ENCODE measurements at regions not wholly inside any gene's neighbourhood (a gene's known extent, or its start where the extent isn't known, plus 50 kb on each side); places are given as distances from the start of the nearest gene placed in this dataset.
A peak's percentile ranks its signal among the peaks of the same experiment; 100 is the strongest.

- Histone ChIP-seq H2BK15ac (ENCODE audit: low read depth, low read length) (no peak overlapping the region), H4K91ac (ENCODE audit: insufficient read length, low read depth, low read length) (no peak overlapping the region), H3K4me2 (ENCODE audit: insufficient read depth, insufficient read length, low read length) (no peak overlapping the region), H3K27me3 (ENCODE audit: insufficient read depth, low read length) (no peaks in the 10 kb centered on the region), H4K20me1 (ENCODE audit: control insufficient read depth, insufficient read depth, insufficient read length) (no peaks in the 10 kb centered on the region), H2BK12ac (ENCODE audit: insufficient read length, low read depth, low read length) (no peak overlapping the region), H4K8ac (replicated peaks; ENCODE audit: insufficient read length, low read depth, low read length) (no peak overlapping the region), H2AK5ac (ENCODE audit: insufficient read length, low read length) (no peak overlapping the region), H3K4me1 (ENCODE audit: insufficient read depth, low read length) (no peaks in the 10 kb centered on the region), H4K5ac (ENCODE audit: insufficient read length, low read depth, low read length) (no peak overlapping the region), H3K9ac (ENCODE audit: extremely low read depth, insufficient read length, low read length) (no peak overlapping the region), H3K4ac (ENCODE audit: low read depth, low read length) (no peak overlapping the region), H2AFZ (ENCODE audit: low read length) (no peak overlapping the region), H3K23ac (ENCODE audit: insufficient read length, low read depth, low read length) (no peak overlapping the region), H3K18ac (ENCODE audit: insufficient read length, low read depth, low read length) (no peak overlapping the region), H3K79me1 (ENCODE audit: insufficient read depth, low read depth, low read length, poor library complexity, severe bottlenecking) (no peaks in the 10 kb centered on the region), H2BK5ac (ENCODE audit: insufficient read length, low read length) (no peak overlapping the region), H2BK20ac (ENCODE audit: low read depth, low read length, poor library complexity, severe bottlenecking) (no peak overlapping the region), H3K27ac (ENCODE audit: insufficient read length, low read depth, low read length) (no peak overlapping the region), H3K23me2 (ENCODE audit: insufficient read length, low read depth, low read length, poor library complexity, severe bottlenecking) (no peaks in the 10 kb centered on the region), H3K56ac (ENCODE audit: insufficient read length, low read depth, low read length) (no peak overlapping the region), H3K14ac (ENCODE audit: insufficient read depth, low read length) (0 out of 2 replicates have a peak overlapping the region, but pooled peaks have one; percentile 39), H3K79me2 (ENCODE audit: insufficient read depth, low read length) (no peaks in the 10 kb centered on the region), H3K9me3 (ENCODE audit: control insufficient read depth, low read depth, low read length) (no peaks in the 10 kb centered on the region), H3T11ph (ENCODE audit: low read length) (no peak overlapping the region), H2BK120ac (ENCODE audit: low read depth, low read length, poor library complexity, severe bottlenecking) (no peak overlapping the region)
- no peak for TF ChIP-seq CTCF (conservative IDR thresholded peaks at IDR 0.05)
- Mint-ChIP-seq H3K4me1 (no peaks in the 10 kb centered on the region), H3K27ac (no peak overlapping the region), H3K9me3 (peaks cover 11 to 35% of the 10 kb centered on the region in 2 experiments), H3K36me3 (ENCODE audit: insufficient read depth in 1 of 3, low read depth in 3 of 3) (peaks cover 0 to 3% (median 0%) of the 10 kb centered on the region in 3 experiments; a peak in 3 of 7 replicates), H3K4me3 (no peak overlapping the region), H3K27me3 (ENCODE audit: low read depth) (peaks cover 15% of the 10 kb centered on the region)
- WGBS (ENCODE audit: extremely low coverage, insufficient read length, low lambda C conversion rate) = no CpG with 5 or more reads among the region's 12 CpGs
- no peak for DNase-seq
Measured at GRCh38 chr9:88694625-88695024, 159.6 kb downstream of the NXNL2 start.

All from H9 (cell line).